ENCODE measurements at regions not wholly inside any gene's neighbourhood (a gene's known extent, or its start where the extent isn't known, plus 50 kb on each side); places are given as distances from the start of the nearest gene placed in this dataset.

GRCh38 chr18:75546964-75547363 is 119.5 kb upstream of the SMIM21 start:
- CTCF ChIA-PET = interaction anchor here (0.6 kb wide), 1 partner anchor 706 kb away, joined by 3 read pairs; no protein-coding TSS in a partner anchor
- DNase-seq (ENCODE audit: unreplicated experiment) = no peak
- Mint-ChIP-seq H3K4me3 (ENCODE audit: unreplicated experiment) (no peak overlapping the region), H3K4me1 (ENCODE audit: insufficient read depth, unreplicated experiment) (peaks cover 11% of the 10 kb centered on the region), H3K27ac (ENCODE audit: low read depth, unreplicated experiment) (no peak overlapping the region), H3K36me3 (ENCODE audit: insufficient read depth, unreplicated experiment) (peaks cover 6% of the 10 kb centered on the region), H3K27me3 (ENCODE audit: insufficient read depth, unreplicated experiment) (no peaks in the 10 kb centered on the region), H3K9me3 (ENCODE audit: unreplicated experiment) (no peaks in the 10 kb centered on the region)
- POLR2A ChIA-PET = no interaction called here
- TF ChIP-seq CTCF (IDR thresholded peaks at IDR 0.05; ENCODE audit: unreplicated experiment) = no peak
- intact Hi-C loops (cut with micrococcal nuclease) = no loop called here
- BruUV-seq (replicated peaks) = no TSS peak

GRCh38 chr18:75545189-75545588 is 117.7 kb upstream of the SMIM21 start:
- H3K27ac Mint-ChIP-seq (ENCODE audit: low read depth, unreplicated experiment) = no peak overlapping the region
- no peak for TF ChIP-seq CTCF (IDR thresholded peaks at IDR 0.05; ENCODE audit: unreplicated experiment)
- peaks cover 11% of the 10 kb centered on the region for H3K4me1 Mint-ChIP-seq (ENCODE audit: insufficient read depth, unreplicated experiment)
- no peaks in the 10 kb centered on the region for H3K36me3 Mint-ChIP-seq (ENCODE audit: insufficient read depth, unreplicated experiment)
- H3K9me3 Mint-ChIP-seq (ENCODE audit: unreplicated experiment) = no peaks in the 10 kb centered on the region
- no peaks in the 10 kb centered on the region for H3K27me3 Mint-ChIP-seq (ENCODE audit: insufficient read depth, unreplicated experiment)
- CTCF ChIA-PET = interaction anchor here (0.6 kb wide), 1 partner anchor 1048 kb away, joined by 3 read pairs; no protein-coding TSS in a partner anchor
- no TSS peak for BruUV-seq (replicated peaks)
- no peak overlapping the region for H3K4me3 Mint-ChIP-seq (ENCODE audit: unreplicated experiment)
- intact Hi-C loops (cut with micrococcal nuclease) = no loop called here
- POLR2A ChIA-PET = interaction anchor here (1.2 kb wide), 1 partner anchor 297 kb away, joined by 3 read pairs; no protein-coding TSS in a partner anchor
- DNase-seq (ENCODE audit: unreplicated experiment) = no peak

- Mint-ChIP-seq H3K27me3 (ENCODE audit: insufficient read depth, unreplicated experiment) (no peaks in the 10 kb centered on the region), H3K36me3 (ENCODE audit: insufficient read depth, unreplicated experiment) (no peaks in the 10 kb centered on the region), H3K9me3 (ENCODE audit: unreplicated experiment) (no peaks in the 10 kb centered on the region), H3K4me1 (ENCODE audit: insufficient read depth, unreplicated experiment) (peaks cover 11% of the 10 kb centered on the region), H3K27ac (ENCODE audit: low read depth, unreplicated experiment) (peak overlapping the region; percentile 29), H3K4me3 (ENCODE audit: unreplicated experiment) (no peak overlapping the region)
- peak; percentile 18 for DNase-seq (ENCODE audit: unreplicated experiment)
- BruUV-seq (replicated peaks) = no TSS peak
- ChIA-PET CTCF (interaction anchor here (0.5 to 0.6 kb wide), 2 partner anchors 214 to 1049 kb away, joined by 3 read pairs; no protein-coding TSS in a partner anchor), POLR2A (interaction anchor here (0.5 to 1.2 kb wide), 2 partner anchors 296 to 690 kb away, joined by 3 read pairs; no protein-coding TSS in a partner anchor)
- TF ChIP-seq CTCF (IDR thresholded peaks at IDR 0.05; ENCODE audit: unreplicated experiment) = no peak
- intact Hi-C loops (cut with micrococcal nuclease) = no loop called here
Observed at GRCh38 chr18:75544496-75544895, 117.0 kb upstream of the SMIM21 start.

- CTCF ChIA-PET = interaction anchor here (0.5 kb wide), 1 partner anchor 214 kb away, joined by 3 read pairs; no protein-coding TSS in a partner anchor
Observed at GRCh38 chr18:75544051-75544481, 116.6 kb upstream of the SMIM21 start.

More at GRCh38 chr18:75544051-75544481, 116.6 kb upstream of the SMIM21 start:
- H3K27ac Mint-ChIP-seq (ENCODE audit: low read depth, unreplicated experiment) = peak overlapping the region; percentile 29
- H3K36me3 Mint-ChIP-seq (ENCODE audit: insufficient read depth, unreplicated experiment) = no peaks in the 10 kb centered on the region
- intact Hi-C loops (cut with micrococcal nuclease) = no loop called here
- no peaks in the 10 kb centered on the region for H3K27me3 Mint-ChIP-seq (ENCODE audit: insufficient read depth, unreplicated experiment)
- no TSS peak for BruUV-seq (replicated peaks)
- H3K9me3 Mint-ChIP-seq (ENCODE audit: unreplicated experiment) = no peaks in the 10 kb centered on the region
- TF ChIP-seq CTCF (IDR thresholded peaks at IDR 0.05; ENCODE audit: unreplicated experiment) = no peak
- peaks cover 14% of the 10 kb centered on the region for H3K4me1 Mint-ChIP-seq (ENCODE audit: insufficient read depth, unreplicated experiment)
- no peak overlapping the region for H3K4me3 Mint-ChIP-seq (ENCODE audit: unreplicated experiment)
- DNase-seq (ENCODE audit: unreplicated experiment) = no peak
- POLR2A ChIA-PET = interaction anchor here (0.5 to 1.2 kb wide), 2 partner anchors 296 to 690 kb away, joined by 3 read pairs; no protein-coding TSS in a partner anchor

Data from MCF 10A (cell line).